HG03280 (cell line): ENCODE measurements at regions not wholly inside any gene's neighbourhood (a gene's known extent, or its start where the extent isn't known, plus 50 kb on each side); places are given as distances from the start of the nearest gene placed in this dataset.

Experiments
- ATAC-seq: cut with Tn5 transposase; IDR thresholded peaks from one replicate; pipeline ENCODE4 v1.9.1; 2021; ENCODE audit warnings: mild to moderate bottlenecking, moderate library complexity; ENCODE audit not compliant: unreplicated experiment

GRCh38 chr6:6780231-6780630 is 191.7 kb downstream of the LY86 start:
- ATAC-seq: no peak

DNA sequence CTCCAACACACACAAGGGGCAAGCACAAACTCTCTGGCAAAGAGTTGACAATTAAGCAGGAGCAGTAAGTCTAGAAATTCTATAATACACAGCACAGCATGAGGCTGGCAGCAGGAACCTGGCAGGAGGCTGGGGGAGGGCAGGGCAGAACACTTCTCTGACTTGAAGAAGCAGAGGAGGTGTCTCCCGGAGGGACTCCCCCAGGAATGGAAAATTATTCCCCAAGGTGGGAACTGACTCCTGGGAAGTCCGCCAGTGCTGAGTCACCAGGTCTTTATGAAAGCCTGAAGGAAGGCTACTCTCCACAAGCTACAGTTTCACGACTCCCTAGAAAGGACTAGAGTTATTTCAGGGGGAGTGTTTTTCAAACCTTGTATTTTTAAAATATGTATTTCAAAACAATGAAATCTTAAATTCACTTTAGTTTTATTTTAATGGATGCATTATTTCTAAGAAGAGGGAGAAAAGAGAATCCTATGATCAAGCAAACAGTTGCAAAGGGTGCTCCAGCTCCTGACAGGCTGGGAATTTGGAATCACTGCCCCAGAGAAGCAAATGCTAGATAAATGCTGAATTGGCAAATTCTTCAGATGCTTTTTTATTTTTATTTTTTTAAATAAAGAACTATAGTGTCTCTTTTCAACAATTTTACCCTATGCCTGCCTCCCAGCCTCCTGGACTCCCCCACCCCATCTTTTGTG is 192.8 kb downstream of the LY86 start:
- no peak for ATAC-seq

GRCh38 chr6:6781873-6782227 is 193.3 kb downstream of the LY86 start:
- ATAC-seq: no peak

- no peak for ATAC-seq
Observed at GRCh38 chr6:6783721-6784120, 195.2 kb downstream of the LY86 start.

DNA sequence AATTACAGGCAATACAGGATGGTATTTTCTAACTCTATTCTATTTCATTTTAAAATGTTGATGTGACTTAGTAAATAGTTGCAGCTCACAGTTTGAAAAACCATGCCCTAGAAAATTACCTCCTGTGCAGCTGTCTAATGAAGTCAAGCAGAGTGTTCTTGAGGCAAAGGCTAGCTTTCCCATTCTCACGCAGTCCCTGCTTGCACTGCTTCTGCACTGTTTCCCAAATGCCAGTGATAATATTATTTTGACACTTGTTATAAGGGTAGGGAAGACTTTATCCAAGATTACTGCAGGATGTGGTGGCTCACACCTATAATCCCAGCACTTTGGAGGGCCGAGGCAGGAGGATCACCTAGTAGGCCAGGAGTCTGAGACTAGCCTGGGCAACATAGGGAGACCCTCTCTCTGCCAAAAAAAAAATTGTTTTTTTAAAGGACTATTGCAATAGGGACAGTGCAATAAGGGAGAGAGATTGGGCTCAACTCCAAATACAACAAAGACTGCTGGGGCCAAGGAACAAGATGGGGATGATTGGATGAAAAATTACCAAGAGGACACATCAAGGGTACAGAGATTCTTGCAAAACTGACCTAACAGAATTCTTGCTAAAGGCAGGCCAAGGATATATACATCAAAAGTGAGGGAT is 196.1 kb downstream of the LY86 start:
- ATAC-seq: no peak

- no peak for ATAC-seq
Observed at GRCh38 chr6:6785163-6785521, 196.6 kb downstream of the LY86 start.

DNA sequence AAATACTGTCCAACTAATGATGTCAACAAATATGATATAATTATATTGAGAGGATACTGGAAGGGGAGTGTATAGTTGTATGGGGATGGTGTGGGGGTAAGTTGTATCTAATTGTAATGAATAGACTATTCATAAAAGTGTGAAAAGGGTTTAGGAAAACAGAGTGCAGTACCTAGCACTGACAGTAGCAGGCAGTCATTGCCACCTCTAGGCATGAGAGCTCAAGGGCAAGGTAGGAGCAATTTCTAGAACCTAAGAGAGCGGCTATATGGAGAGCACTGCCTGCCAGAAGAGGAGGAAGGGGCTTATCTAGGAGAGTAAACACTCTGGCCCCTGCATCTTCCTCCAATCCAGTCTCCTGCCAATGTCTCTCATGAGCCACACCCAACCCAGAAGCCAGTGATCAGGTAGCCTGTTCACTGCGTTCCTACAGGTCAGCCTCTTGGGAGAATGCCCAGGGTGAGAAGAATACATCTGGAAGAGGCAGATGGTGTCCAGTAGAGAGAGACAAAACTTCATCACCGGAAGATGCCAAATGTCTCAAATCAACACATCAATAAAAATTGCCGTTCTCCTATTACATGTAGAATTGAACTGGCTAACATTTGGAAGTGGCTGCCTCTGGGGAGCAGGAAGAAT is 200.0 kb downstream of the LY86 start:
- no peak for ATAC-seq

DNA sequence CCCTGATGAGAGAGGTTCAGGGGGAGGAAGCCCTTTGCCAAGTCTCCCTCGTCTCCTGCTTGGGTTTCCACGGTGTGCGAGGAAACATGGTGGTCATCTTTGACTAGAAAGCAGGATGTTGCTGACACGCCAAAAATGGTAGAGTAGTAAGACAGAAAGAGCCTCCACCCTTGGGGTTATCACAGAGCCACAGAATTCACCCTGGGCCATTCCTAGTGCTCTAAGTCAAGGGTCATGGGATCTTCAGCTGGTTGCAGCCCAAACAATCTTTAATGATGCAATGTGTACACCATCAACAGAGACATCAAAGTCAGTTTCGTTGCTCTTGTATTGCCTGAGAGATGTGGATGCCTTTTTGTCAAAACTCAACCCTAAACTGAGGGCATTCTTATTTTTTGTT is 201.9 kb downstream of the LY86 start:
- no peak for ATAC-seq

GRCh38 chr6:6790891-6791290 is 202.4 kb downstream of the LY86 start:
- ATAC-seq: no peak

GRCh38 chr6:6793388-6794250 is 205.1 kb downstream of the LY86 start:
- no peak for ATAC-seq

GRCh38 chr6:6795393-6795792 is 206.9 kb downstream of the LY86 start:
- no peak for ATAC-seq

GRCh38 chr6:6796818-6797217 is 208.3 kb downstream of the LY86 start:
- ATAC-seq: no peak

DNA sequence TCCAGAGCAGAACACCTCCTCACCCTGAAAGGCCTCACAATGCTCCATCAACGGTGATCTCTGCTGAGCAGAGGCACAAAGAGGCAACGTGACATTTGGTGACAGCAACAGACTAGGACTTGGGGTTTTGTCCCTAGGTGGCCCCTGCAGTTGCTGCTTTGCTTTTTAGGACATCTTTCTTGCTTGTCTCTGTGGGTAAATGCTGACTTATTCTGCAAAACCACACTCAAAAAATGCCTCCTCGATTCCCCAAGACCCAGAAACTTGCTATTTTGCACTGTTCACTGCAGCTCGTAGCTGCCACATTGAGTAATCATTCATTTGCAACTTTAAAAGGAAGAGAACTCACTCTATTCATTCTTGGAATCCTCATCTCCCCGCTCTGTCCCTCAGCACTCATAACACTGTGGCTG is 209.9 kb downstream of the LY86 start:
- no peak for ATAC-seq

GRCh38 chr6:6801005-6801335 is 212.4 kb downstream of the LY86 start:
- ATAC-seq: no peak

DNA sequence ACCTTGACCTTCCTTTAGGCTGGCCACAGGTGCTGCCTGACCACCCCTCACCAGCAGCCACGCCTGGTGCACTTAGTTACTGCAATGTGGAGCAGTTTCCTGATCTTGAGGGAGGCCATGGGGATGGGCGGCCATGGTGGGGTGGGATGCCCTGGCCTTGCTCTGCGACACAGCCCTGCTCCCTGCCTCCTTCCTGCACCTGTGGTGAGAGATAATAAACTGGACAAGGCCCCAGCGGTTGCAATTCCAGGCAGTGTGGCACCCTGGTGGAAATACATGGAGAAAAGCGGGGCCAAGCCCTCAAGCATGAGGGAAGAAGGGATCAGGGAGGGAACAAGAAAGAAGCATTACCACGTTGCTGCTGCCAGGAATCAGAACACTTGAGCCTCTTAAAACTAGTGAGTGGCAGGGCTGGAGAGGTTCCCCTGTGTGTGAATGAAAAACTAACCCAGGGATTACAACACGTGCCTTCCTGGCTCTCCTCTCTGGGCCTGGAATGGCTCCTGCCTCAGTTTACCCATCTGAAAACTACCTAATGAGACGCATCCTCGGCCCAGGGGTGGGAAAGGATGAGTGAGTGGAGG is 213.2 kb downstream of the LY86 start:
- ATAC-seq: no peak

- ATAC-seq: peak; percentile 60
Observed at GRCh38 chr6:6803180-6803977, 214.9 kb downstream of the LY86 start.

DNA sequence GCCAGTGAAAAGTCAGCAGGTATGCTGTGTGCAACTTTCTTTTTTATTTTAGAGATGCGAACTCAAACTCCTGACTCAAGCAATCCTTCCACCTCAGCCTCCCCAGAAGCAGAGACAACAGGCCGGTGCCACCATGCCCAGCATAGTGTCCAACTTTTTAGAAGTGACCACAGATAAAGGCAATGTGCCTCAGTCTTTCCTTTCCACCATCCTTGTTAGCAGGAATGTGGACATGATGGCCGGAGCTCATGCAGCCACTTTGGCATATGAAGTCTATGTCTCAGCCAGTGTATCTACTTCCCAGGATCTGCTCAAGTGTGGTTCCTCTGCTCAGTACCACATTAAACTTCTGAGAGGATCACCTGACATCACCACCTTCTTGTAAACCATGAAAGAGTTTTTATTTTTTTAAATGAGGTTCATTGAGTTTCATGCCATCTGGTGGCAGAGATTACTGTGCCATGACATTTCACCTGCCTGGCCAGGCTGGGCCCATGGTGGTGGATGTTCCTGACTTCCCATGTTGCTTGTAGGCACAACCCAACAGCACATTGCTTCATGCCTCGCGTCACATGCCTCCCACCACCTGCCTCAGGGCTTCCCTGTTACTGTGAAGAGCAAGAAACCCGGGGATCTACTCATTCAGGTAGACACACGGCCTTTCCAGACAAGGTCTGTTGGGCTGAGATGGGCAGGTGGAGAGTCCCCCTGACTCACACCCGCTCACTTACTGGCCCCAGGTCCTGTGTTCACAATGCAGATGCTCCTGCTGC is 216.5 kb downstream of the LY86 start:
- ATAC-seq: no peak

- ATAC-seq: no peak
Observed at GRCh38 chr6:6806844-6807518, 218.5 kb downstream of the LY86 start.

DNA sequence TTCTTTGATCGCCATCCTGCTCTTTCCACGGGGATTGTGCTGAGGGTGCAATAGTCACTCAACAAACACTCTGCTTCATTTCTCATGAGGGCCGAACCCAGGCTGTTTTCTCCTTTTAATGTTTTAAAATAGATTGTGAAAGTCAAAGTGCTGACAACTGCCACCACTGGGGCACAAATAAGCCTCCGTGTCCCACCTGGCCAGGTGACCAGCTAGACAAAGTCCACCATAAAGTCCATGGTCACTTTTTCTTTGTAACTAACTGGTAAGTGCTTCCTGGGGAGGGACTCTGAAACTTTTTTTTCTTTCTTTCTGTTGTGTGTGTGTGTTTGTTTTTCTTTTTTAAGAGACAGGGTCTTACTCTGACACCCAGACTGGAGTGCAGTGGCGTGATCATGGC is 219.8 kb downstream of the LY86 start:
- no peak for ATAC-seq
